PC-9 (cell line): ENCODE measurements at regions not wholly inside any gene's neighbourhood (a gene's known extent, or its start where the extent isn't known, plus 50 kb on each side); places are given as distances from the start of the nearest gene placed in this dataset.

Experiments used
- EZH2 ChIP-seq: fragments of 200-600 bp; sonication (generic); IDR thresholded peaks from 2 replicates; pipeline ENCODE4 v1.8.0; 2017; ENCODE audit warnings: antibody characterized with exemption, low read depth
- TF ChIP-seq, protein P1 (sequence below): fragments of 200-600 bp; sonication (generic); conservative IDR thresholded peaks from 2 replicates; pipeline ENCODE4 v1.6.1; 2017; ENCODE audit warnings: mixed run types, antibody characterized with exemption, mild to moderate bottlenecking, moderate library complexity

DNA sequence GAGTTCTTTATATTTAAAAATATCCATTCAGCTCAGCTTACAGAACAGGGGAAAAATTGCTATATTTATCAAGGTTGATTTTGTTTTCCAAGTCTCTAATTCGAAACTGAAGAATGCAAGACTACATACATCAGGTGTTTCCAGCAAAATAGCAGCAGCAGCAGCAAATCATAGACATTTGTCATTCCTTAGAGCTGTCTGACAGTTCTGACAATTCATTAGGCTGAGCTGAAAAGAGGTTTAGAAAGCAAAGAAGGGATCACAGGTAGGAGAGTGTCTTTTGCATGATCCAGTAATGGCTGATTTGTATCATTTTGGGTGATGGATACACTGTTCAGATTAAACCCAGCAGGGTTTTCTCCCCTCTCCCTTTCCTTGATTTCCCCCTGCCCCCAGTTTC, 545.7 kb downstream of the MCTP2 start:
- TF ChIP-seq, protein P1, sequence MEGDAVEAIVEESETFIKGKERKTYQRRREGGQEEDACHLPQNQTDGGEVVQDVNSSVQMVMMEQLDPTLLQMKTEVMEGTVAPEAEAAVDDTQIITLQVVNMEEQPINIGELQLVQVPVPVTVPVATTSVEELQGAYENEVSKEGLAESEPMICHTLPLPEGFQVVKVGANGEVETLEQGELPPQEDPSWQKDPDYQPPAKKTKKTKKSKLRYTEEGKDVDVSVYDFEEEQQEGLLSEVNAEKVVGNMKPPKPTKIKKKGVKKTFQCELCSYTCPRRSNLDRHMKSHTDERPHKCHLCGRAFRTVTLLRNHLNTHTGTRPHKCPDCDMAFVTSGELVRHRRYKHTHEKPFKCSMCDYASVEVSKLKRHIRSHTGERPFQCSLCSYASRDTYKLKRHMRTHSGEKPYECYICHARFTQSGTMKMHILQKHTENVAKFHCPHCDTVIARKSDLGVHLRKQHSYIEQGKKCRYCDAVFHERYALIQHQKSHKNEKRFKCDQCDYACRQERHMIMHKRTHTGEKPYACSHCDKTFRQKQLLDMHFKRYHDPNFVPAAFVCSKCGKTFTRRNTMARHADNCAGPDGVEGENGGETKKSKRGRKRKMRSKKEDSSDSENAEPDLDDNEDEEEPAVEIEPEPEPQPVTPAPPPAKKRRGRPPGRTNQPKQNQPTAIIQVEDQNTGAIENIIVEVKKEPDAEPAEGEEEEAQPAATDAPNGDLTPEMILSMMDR: no peak
- TF ChIP-seq EZH2: no peak
